Liver (tissue), 8 donors: ENCODE measurements at regions not wholly inside any gene's neighbourhood (a gene's known extent, or its start where the extent isn't known, plus 50 kb on each side); places are given as distances from the start of the nearest gene placed in this dataset.

Experiments used
- DNase-seq: peaks from one replicate; pipeline ENCODE4 v3.0.0-alpha.2; 2017; ENCODE audit warnings: low spot score
- H3K27ac ChIP-seq, 2 donors: one replicate each; pipeline ENCODE4 v1.7.0; 2013; ENCODE audit warnings: inconsistent platforms in 2 of 2, low read length in 2 of 2, control low read depth in 1 of 2, low read depth in 1 of 2, mild to moderate bottlenecking in 1 of 2
- H3K27me3 ChIP-seq, 4 donors: one replicate each; pipeline versions ENCODE4 v1.6.1 to v1.7.0; 2013; ENCODE audit warnings: low read length in 3 of 4, inconsistent platforms in 1 of 4, mild to moderate bottlenecking in 1 of 4, moderate library complexity in 1 of 4; ENCODE audit not compliant: control insufficient read depth in 4 of 4, insufficient read depth in 4 of 4
- H3K36me3 ChIP-seq, 4 donors: one replicate each; pipeline versions ENCODE4 v1.6.1 to v1.7.0; 2013; ENCODE audit warnings: low read length in 3 of 4, mild to moderate bottlenecking in 3 of 4, low read depth in 1 of 4, moderate library complexity in 1 of 4; ENCODE audit not compliant: control insufficient read depth in 4 of 4, insufficient read depth in 3 of 4
- H3K4me1 ChIP-seq, 4 donors: one replicate each; pipeline versions ENCODE4 v1.6.1 to v1.7.0; 2013; ENCODE audit warnings: low read length in 3 of 4, mild to moderate bottlenecking in 3 of 4, moderate library complexity in 1 of 4; ENCODE audit not compliant: control insufficient read depth in 4 of 4, insufficient read depth in 4 of 4
- H3K4me3 ChIP-seq, 3 donors: one replicate each; pipeline versions ENCODE4 v1.6.1 to v1.7.0; 2013; ENCODE audit warnings: low read length in 3 of 3, control low read depth in 1 of 3, low read depth in 1 of 3, mild to moderate bottlenecking in 1 of 3
- H3K9ac ChIP-seq, 2 donors: one replicate each; pipeline ENCODE4 v1.7.0; 2013; ENCODE audit warnings: low read length in 2 of 2, mild to moderate bottlenecking in 2 of 2, moderate library complexity in 2 of 2, control low read depth in 1 of 2, low read depth in 1 of 2
- H3K9me3 ChIP-seq, 4 donors: one replicate each; pipeline versions ENCODE4 v1.6.1 to v1.7.0; 2013; ENCODE audit warnings: low read length in 3 of 4; ENCODE audit not compliant: control insufficient read depth in 4 of 4
- CTCF ChIP-seq: fragments of 150-350 bp; IDR thresholded peaks from 2 replicates; pipeline ENCODE4 v1.5.1; 2017; ENCODE audit warnings: improper control_type of control experiment, low read depth, low read length; ENCODE audit not compliant: missing input control
- EGR1 ChIP-seq, 2 donors: IDR thresholded peaks; 2 replicates each; pipeline ENCODE4 v1.6.1; 2016 to 2018; ENCODE audit warnings: antibody characterized with exemption in 2 of 2, low read depth in 2 of 2
- FOXA1 ChIP-seq: IDR thresholded peaks from 2 replicates; pipeline ENCODE4 v1.6.1; 2016; ENCODE audit warnings: antibody characterized with exemption
- FOXA2 ChIP-seq: IDR thresholded peaks from 2 replicates; pipeline ENCODE4 v1.6.1; 2016; ENCODE audit warnings: antibody characterized with exemption
- GABPA ChIP-seq, 2 donors: IDR thresholded peaks in 1 of 2; conservative IDR thresholded peaks in 1 of 2; 2 replicates each; pipeline ENCODE4 v1.6.1; 2016; ENCODE audit warnings: antibody characterized with exemption in 2 of 2, mild to moderate bottlenecking in 1 of 2, moderate library complexity in 1 of 2
- HNF4A ChIP-seq, 2 donors: conservative IDR thresholded peaks; 2 replicates each; pipeline ENCODE4 v1.6.1; 2016; ENCODE audit warnings: antibody characterized with exemption in 2 of 2, mild to moderate bottlenecking in 2 of 2
- HNF4G ChIP-seq: IDR thresholded peaks from 2 replicates; pipeline ENCODE4 v1.6.1; 2016; ENCODE audit warnings: antibody characterized with exemption
- JUND ChIP-seq, 2 donors: IDR thresholded peaks; 2 replicates each; pipeline ENCODE4 v1.6.1; 2016; ENCODE audit warnings: antibody characterized with exemption in 2 of 2
- MAX ChIP-seq: IDR thresholded peaks from 2 replicates; pipeline ENCODE4 v1.6.1; 2016; ENCODE audit warnings: antibody characterized with exemption
- NR2F2 ChIP-seq: IDR thresholded peaks from 2 replicates; pipeline ENCODE4 v1.6.1; 2016; ENCODE audit warnings: antibody characterized with exemption
- RAD21 ChIP-seq, 2 donors: IDR thresholded peaks; 2 replicates each; pipeline ENCODE4 v1.6.1; 2016; ENCODE audit warnings: antibody characterized with exemption in 2 of 2, mild to moderate bottlenecking in 2 of 2
- RXRA ChIP-seq, 2 donors: IDR thresholded peaks; 2 replicates each; pipeline ENCODE4 v1.6.1; 2017 to 2018; ENCODE audit warnings: antibody characterized with exemption in 2 of 2, mild to moderate bottlenecking in 1 of 2
- SP1 ChIP-seq: IDR thresholded peaks from 2 replicates; pipeline ENCODE4 v1.6.1; 2018; ENCODE audit warnings: antibody characterized with exemption, mild to moderate bottlenecking
- TAF1 ChIP-seq: conservative IDR thresholded peaks from 2 replicates; pipeline ENCODE4 v1.6.1; 2016; ENCODE audit warnings: antibody characterized with exemption, mild to moderate bottlenecking
- YY1 ChIP-seq: IDR thresholded peaks from 2 replicates; pipeline ENCODE4 v1.6.1; 2016; ENCODE audit warnings: antibody characterized with exemption, mild to moderate bottlenecking
- ZBTB33 ChIP-seq: IDR thresholded peaks from 2 replicates; pipeline ENCODE4 v1.6.1; 2016; ENCODE audit warnings: antibody characterized with exemption
- WGBS: extraction: QIAGEN DNeasy Blood & Tissue Kit; methylation state at CpG from one replicate; pipeline ENCODE4 v1.1.7; 2013; 5-methylcytosine and 5-hydroxymethylcytosine counted together
- TF ChIP-seq, protein P1 (sequence below): IDR thresholded peaks from 2 replicates; pipeline ENCODE4 v1.6.1; 2016; ENCODE audit warnings: antibody characterized with exemption
- TF ChIP-seq, protein P2 (sequence below): IDR thresholded peaks from 2 replicates; pipeline ENCODE4 v1.6.1; 2016; ENCODE audit warnings: antibody characterized with exemption, mild to moderate bottlenecking
- donor health status: healthy.
- donor health status: healthy.
- donor health status: healthy.
- donor health status: healthy.
- donor health status: healthy.

- Histone ChIP-seq H3K36me3 (no peaks in the 10 kb centered on the region), H3K27ac (no peak overlapping the region), H3K9ac (no peak overlapping the region), H3K4me3 (no peak overlapping the region), H3K27me3 (no peaks in the 10 kb centered on the region), H3K9me3 (no peaks in the 10 kb centered on the region), H3K4me1 (no peaks in the 10 kb centered on the region)
- 29% methylated on average over 1 of the region's 1 CpG for WGBS
- DNase-seq: no peak
- no peak for TF ChIP-seq ZBTB33
- TF ChIP-seq TAF1: no peak
- TF ChIP-seq FOXA1: no peak
- TF ChIP-seq EGR1 (IDR thresholded peaks at IDR 0.05; ENCODE audit: low read depth in 2 of 2): no peak
- TF ChIP-seq, protein P1, sequence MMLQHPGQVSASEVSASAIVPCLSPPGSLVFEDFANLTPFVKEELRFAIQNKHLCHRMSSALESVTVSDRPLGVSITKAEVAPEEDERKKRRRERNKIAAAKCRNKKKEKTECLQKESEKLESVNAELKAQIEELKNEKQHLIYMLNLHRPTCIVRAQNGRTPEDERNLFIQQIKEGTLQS: no peak
- TF ChIP-seq CTCF: no peak
- no peak for TF ChIP-seq SP1
- no peak for TF ChIP-seq MAX
- no peak for TF ChIP-seq HNF4G
- no peak for TF ChIP-seq GABPA (IDR thresholded peaks at IDR 0.05 in 1 of 2, conservative IDR thresholded peaks at IDR 0.05 in 1 of 2)
These were observed 1398.0 kb upstream of the ALCAM start for GRCh38 chr3:103968751-103969150.

DNA sequence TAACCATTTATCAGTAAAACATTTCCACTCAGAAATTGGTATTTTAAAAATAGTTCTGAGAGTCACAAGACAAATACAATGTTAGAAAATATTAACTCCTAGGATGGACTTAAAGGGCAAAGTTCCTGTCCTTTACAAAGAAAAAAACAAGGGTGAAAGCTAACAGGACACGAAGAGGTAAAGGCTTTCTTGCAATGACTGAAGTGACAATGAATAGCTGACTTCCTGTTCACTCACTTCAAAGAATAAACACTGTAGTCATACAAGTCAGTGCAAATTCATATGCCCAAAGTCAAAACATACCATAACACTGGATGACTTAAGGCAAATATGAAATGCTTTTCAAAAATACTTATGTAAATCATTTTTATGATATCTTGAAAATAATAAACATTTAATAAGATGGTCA is 1389.8 kb upstream of the ALCAM start:
- no peaks in the 10 kb centered on the region for H3K36me3 ChIP-seq
- no peak overlapping the region for H3K4me3 ChIP-seq
- TF ChIP-seq YY1: peak; percentile 34
- peak; percentile 61 for TF ChIP-seq TAF1
- TF ChIP-seq ZBTB33: no peak
- peak; percentile 94 for TF ChIP-seq SP1
- peak; percentile 97 to 99 for TF ChIP-seq HNF4A (conservative IDR thresholded peaks at IDR 0.05)
- TF ChIP-seq FOXA1: no peak
- peak; percentile 46 to 70 for TF ChIP-seq JUND (IDR thresholded peaks at IDR 0.05)
- peak; percentile 62 to 75 for TF ChIP-seq RXRA (IDR thresholded peaks at IDR 0.05)
- TF ChIP-seq NR2F2: peak; percentile 21
- peak; percentile 35 for TF ChIP-seq MAX
- TF ChIP-seq EGR1 (IDR thresholded peaks at IDR 0.05; ENCODE audit: low read depth in 2 of 2): peak; percentile 19 to 29
- peak in 1 of 2 donors; percentile 37 for TF ChIP-seq RAD21 (IDR thresholded peaks at IDR 0.05)
- TF ChIP-seq GABPA (IDR thresholded peaks at IDR 0.05 in 1 of 2, conservative IDR thresholded peaks at IDR 0.05 in 1 of 2): peak in 1 of 2 donors; percentile 34
- TF ChIP-seq, protein P1: peak; percentile 67
- TF ChIP-seq CTCF: no peak
- TF ChIP-seq FOXA2: no peak
- TF ChIP-seq, protein P2, sequence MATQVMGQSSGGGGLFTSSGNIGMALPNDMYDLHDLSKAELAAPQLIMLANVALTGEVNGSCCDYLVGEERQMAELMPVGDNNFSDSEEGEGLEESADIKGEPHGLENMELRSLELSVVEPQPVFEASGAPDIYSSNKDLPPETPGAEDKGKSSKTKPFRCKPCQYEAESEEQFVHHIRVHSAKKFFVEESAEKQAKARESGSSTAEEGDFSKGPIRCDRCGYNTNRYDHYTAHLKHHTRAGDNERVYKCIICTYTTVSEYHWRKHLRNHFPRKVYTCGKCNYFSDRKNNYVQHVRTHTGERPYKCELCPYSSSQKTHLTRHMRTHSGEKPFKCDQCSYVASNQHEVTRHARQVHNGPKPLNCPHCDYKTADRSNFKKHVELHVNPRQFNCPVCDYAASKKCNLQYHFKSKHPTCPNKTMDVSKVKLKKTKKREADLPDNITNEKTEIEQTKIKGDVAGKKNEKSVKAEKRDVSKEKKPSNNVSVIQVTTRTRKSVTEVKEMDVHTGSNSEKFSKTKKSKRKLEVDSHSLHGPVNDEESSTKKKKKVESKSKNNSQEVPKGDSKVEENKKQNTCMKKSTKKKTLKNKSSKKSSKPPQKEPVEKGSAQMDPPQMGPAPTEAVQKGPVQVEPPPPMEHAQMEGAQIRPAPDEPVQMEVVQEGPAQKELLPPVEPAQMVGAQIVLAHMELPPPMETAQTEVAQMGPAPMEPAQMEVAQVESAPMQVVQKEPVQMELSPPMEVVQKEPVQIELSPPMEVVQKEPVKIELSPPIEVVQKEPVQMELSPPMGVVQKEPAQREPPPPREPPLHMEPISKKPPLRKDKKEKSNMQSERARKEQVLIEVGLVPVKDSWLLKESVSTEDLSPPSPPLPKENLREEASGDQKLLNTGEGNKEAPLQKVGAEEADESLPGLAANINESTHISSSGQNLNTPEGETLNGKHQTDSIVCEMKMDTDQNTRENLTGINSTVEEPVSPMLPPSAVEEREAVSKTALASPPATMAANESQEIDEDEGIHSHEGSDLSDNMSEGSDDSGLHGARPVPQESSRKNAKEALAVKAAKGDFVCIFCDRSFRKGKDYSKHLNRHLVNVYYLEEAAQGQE: no peak
- peak; percentile 90 for TF ChIP-seq HNF4G
- H3K4me1 ChIP-seq: peaks cover 0 to 12% (median 5%) of the 10 kb centered on the region in 4 donors
- WGBS: 5% methylated on average over 1 of the region's 1 CpG
- peak overlapping the region in 1 of 2 donors; percentile 78 for H3K9ac ChIP-seq
- DNase-seq: no peak
- H3K27me3 ChIP-seq: no peaks in the 10 kb centered on the region
- no peaks in the 10 kb centered on the region for H3K9me3 ChIP-seq
- peak overlapping the region in 1 of 2 donors; percentile 60 for H3K27ac ChIP-seq
